Pancreas (tissue), 10 donors: ENCODE measurements at regions not wholly inside any gene's neighbourhood (a gene's known extent, or its start where the extent isn't known, plus 50 kb on each side); places are given as distances from the start of the nearest gene placed in this dataset.

Experiments
- ATAC-seq, 4 donors: fragments of 200-7000 bp; cut with Tn5 transposase; one replicate each; pipeline versions ENCODE4 v1.8.0 to v1.9.1; 2020; ENCODE audit warnings: mild to moderate bottlenecking in 4 of 4, moderate library complexity in 4 of 4
- DNase-seq, 6 donors: peaks; one replicate each; pipeline ENCODE4 v3.0.0-alpha.2; 2020
- FAIRE-seq: peaks from 2 replicates; lab custom pipeline; 2012; peaks lifted over from hg19 to GRCh38; lab: Jason Lieb, UNC
- H3K27ac ChIP-seq, 4 donors: fragments of 200-600 bp; sonication (generic); 1 replicate in 3 of 4; 2 replicates in 1 of 4; pipeline versions ENCODE4 v1.5.0 to v1.8.0; 2020
- H3K27me3 ChIP-seq, 4 donors: fragments of 200-600 bp; one replicate each; pipeline ENCODE4 v1.8.0; 2021
- H3K36me3 ChIP-seq, 3 donors: fragments of 200-600 bp; sonication (generic) in 1 of 3; one replicate each; pipeline versions ENCODE4 v1.5.0 to v1.8.0; 2020 to 2021
- H3K4me1 ChIP-seq, 3 donors: fragments of 200-600 bp; one replicate each; pipeline ENCODE4 v1.8.0; 2021
- H3K4me3 ChIP-seq, 4 donors: fragments of 200-600 bp; sonication (generic) in 2 of 4; one replicate each; pipeline versions ENCODE4 v1.5.0 to v1.8.0; 2020 to 2021
- H3K9me3 ChIP-seq, 4 donors: fragments of 200-600 bp; one replicate each; pipeline ENCODE4 v1.8.0; 2021
- CTCF ChIP-seq, 4 donors: fragments of 200-600 bp; sonication (generic) in 3 of 4; IDR thresholded peaks; one replicate each; pipeline versions ENCODE4 v1.5.0 to v1.8.0; 2021; ENCODE audit warnings: antibody characterized with exemption in 4 of 4
- WGBS, 2 donors: extraction: QIAGEN DNeasy Blood & Tissue Kit; methylation state at CpG; one replicate each; pipeline ENCODE4 v1.1.7; 2013; 5-methylcytosine and 5-hydroxymethylcytosine counted together
- intact Hi-C, 3 donors: fragments of 100-400 bp; cut with DNase I; formaldehyde crosslinking; loops; one replicate each; pipeline versions ENCODE4 v1.11.1 to v1.14.2; 2022
- donor health status: healthy with polysubstance abuse.
- donor health status: DM: no; HTN: no; CAD: no; lungs with moderate emphysema.
- donor health status: DM: no; HTN: no; CAD: no.
- donor health status: control.
- donor health status: control.
- donor health status: Bipolar disorder and iron deficiency.
- donor health status: DM: yes; HTN: yes; CAD: no.
- donor health status: DM: no; HTN: no; CAD: no.
- donor health status: DM: no; HTN: no; CAD: no.
- donor health status: DM: yes; HTN: yes; CAD: no.

- no peak overlapping the region for H3K27ac ChIP-seq
- no peaks in the 10 kb centered on the region for H3K27me3 ChIP-seq
- DNase-seq = no peak
- no peak for TF ChIP-seq CTCF (IDR thresholded peaks at IDR 0.05)
- 69 to 72% methylated on average over 4 of the region's 4 CpGs for WGBS, 2 donors
- no peaks in the 10 kb centered on the region for H3K9me3 ChIP-seq
- H3K4me1 ChIP-seq = no peaks in the 10 kb centered on the region
- no peaks in the 10 kb centered on the region for H3K36me3 ChIP-seq
- FAIRE-seq = no peak
- no peak for ATAC-seq
- no peak overlapping the region for H3K4me3 ChIP-seq
- intact Hi-C loops = no loop called here
These were observed 80.7 kb upstream of the CYRIA start for GRCh38 chr2:16746329-16746728.

- no peaks in the 10 kb centered on the region for H3K4me1 ChIP-seq
- no peaks in the 10 kb centered on the region for H3K27me3 ChIP-seq
- 74 to 91% methylated on average over 5 of the region's 5 CpGs for WGBS, 2 donors
- H3K36me3 ChIP-seq = no peaks in the 10 kb centered on the region
- no peak for TF ChIP-seq CTCF (IDR thresholded peaks at IDR 0.05)
- ATAC-seq (no peak), DNase-seq (no peak), FAIRE-seq (no peak)
- no peak overlapping the region for H3K27ac ChIP-seq
- H3K9me3 ChIP-seq = no peaks in the 10 kb centered on the region
- intact Hi-C loops = no loop called here
- no peak overlapping the region for H3K4me3 ChIP-seq
These were observed 79.8 kb upstream of the CYRIA start for GRCh38 chr2:16745466-16745865.

- no peak overlapping the region for H3K27ac ChIP-seq
- no peaks in the 10 kb centered on the region for H3K27me3 ChIP-seq
- no peak overlapping the region for H3K4me3 ChIP-seq
- DNase-seq (no peak), ATAC-seq (no peak), FAIRE-seq (no peak)
- no peaks in the 10 kb centered on the region for H3K36me3 ChIP-seq
- no peak for TF ChIP-seq CTCF (IDR thresholded peaks at IDR 0.05)
- H3K4me1 ChIP-seq = peaks cover 0 to 7% (median 4%) of the 10 kb centered on the region in 3 donors
- no peaks in the 10 kb centered on the region for H3K9me3 ChIP-seq
- intact Hi-C loops = no loop called here
These were observed 78.9 kb upstream of the CYRIA start for GRCh38 chr2:16744521-16744920.

- DNase-seq = no peak
- intact Hi-C loops = no loop called here
- Histone ChIP-seq H3K36me3 (no peaks in the 10 kb centered on the region), H3K27me3 (no peaks in the 10 kb centered on the region), H3K4me3 (no peak overlapping the region), H3K9me3 (no peaks in the 10 kb centered on the region), H3K27ac (no peak overlapping the region), H3K4me1 (peaks cover 0 to 7% (median 4%) of the 10 kb centered on the region in 3 donors)
- ATAC-seq = no peak
- no peak for FAIRE-seq
- 84 to 87% methylated on average over 1 of the region's 1 CpG for WGBS, 2 donors
- no peak for TF ChIP-seq CTCF (IDR thresholded peaks at IDR 0.05)
These were observed 76.4 kb upstream of the CYRIA start for GRCh38 chr2:16742026-16742425.

- FAIRE-seq (no peak), ATAC-seq (no peak), DNase-seq (no peak)
- Histone ChIP-seq H3K27me3 (no peaks in the 10 kb centered on the region), H3K36me3 (no peaks in the 10 kb centered on the region), H3K4me3 (no peak overlapping the region), H3K9me3 (no peaks in the 10 kb centered on the region), H3K4me1 (peaks cover 0 to 7% (median 4%) of the 10 kb centered on the region in 3 donors), H3K27ac (no peak overlapping the region)
- WGBS, 2 donors = 71 to 79% methylated on average over 3 of the region's 3 CpGs
- intact Hi-C loops = no loop called here
- TF ChIP-seq CTCF (IDR thresholded peaks at IDR 0.05) = no peak
These were observed 75.9 kb upstream of the CYRIA start for GRCh38 chr2:16741498-16741897.
